Adipocyte (in vitro differentiated cells): ENCODE measurements at regions not wholly inside any gene's neighbourhood (a gene's known extent, or its start where the extent isn't known, plus 50 kb on each side); places are given as distances from the start of the nearest gene placed in this dataset.
"Not testable (repeated sequence)": the region's sequence is repeated elsewhere in the genome, so short reads cannot be mapped to it uniquely, and the experiment has no call there.

ENCODE experiments used
- DNase-seq: peaks from one replicate; pipeline ENCODE4 v3.0.0-alpha.2; 2015; ENCODE audit warnings: low read depth
- H3K27me3 ChIP-seq: replicated peaks from 2 replicates; pipeline ENCODE4 v1.7.0; 2013; ENCODE audit warnings: mild to moderate bottlenecking, low read length, moderate library complexity; ENCODE audit not compliant: control insufficient read depth, insufficient read depth
- H3K36me3 ChIP-seq: 2 replicates; pipeline ENCODE4 v1.7.0; 2013; ENCODE audit warnings: low read length, mild to moderate bottlenecking, moderate library complexity; ENCODE audit not compliant: control insufficient read depth, insufficient read depth, severe bottlenecking
- H3K4me1 ChIP-seq: 2 replicates; pipeline ENCODE4 v1.7.0; 2013; ENCODE audit warnings: mild to moderate bottlenecking, low read length, moderate library complexity; ENCODE audit not compliant: control insufficient read depth, insufficient read depth
- H3K4me3 ChIP-seq: 2 replicates; pipeline ENCODE4 v1.7.0; 2013; ENCODE audit warnings: mild to moderate bottlenecking, low read length, moderate library complexity
- H3K9ac ChIP-seq: 2 replicates; pipeline ENCODE4 v1.7.0; 2013; ENCODE audit warnings: mild to moderate bottlenecking, low read length, moderate library complexity
- H3K9me3 ChIP-seq: 2 replicates; pipeline ENCODE4 v1.7.0; 2013; ENCODE audit warnings: mild to moderate bottlenecking, low read length, moderate library complexity; ENCODE audit not compliant: control insufficient read depth

- no peak overlapping the region for H3K4me3 ChIP-seq
- no peaks in the 10 kb centered on the region for H3K9me3 ChIP-seq
- H3K9ac ChIP-seq, result no peak overlapping the region
- no peaks in the 10 kb centered on the region for H3K4me1 ChIP-seq
- DNase-seq, result no peak
- H3K36me3 ChIP-seq, result no peaks in the 10 kb centered on the region
- H3K27me3 ChIP-seq, result no peaks in the 10 kb centered on the region
Measured at GRCh38 chr3:163745204-163745603, 1333.1 kb downstream of the SI start.

- no peaks in the 10 kb centered on the region for H3K27me3 ChIP-seq
- peaks cover 5% of the 10 kb centered on the region for H3K9me3 ChIP-seq
- no peaks in the 10 kb centered on the region for H3K4me1 ChIP-seq
- H3K9ac ChIP-seq, result no peak overlapping the region
- H3K36me3 ChIP-seq, result no peaks in the 10 kb centered on the region
- no peak for DNase-seq
- no peak overlapping the region for H3K4me3 ChIP-seq
Measured at GRCh38 chr3:163735394-163735793, 1342.9 kb downstream of the SI start.

GRCh38 chr3:163730684-163731083 lies 1347.6 kb downstream of the SI start:
- DNase-seq, result no peak
- Histone ChIP-seq H3K27me3 (no peaks in the 10 kb centered on the region), H3K9ac (no peak overlapping the region), H3K4me1 (no peaks in the 10 kb centered on the region), H3K36me3 (no peaks in the 10 kb centered on the region), H3K9me3 (no peaks in the 10 kb centered on the region), H3K4me3 (no peak overlapping the region)

GRCh38 chr3:163726125-163726524 lies 1352.2 kb downstream of the SI start:
- Histone ChIP-seq H3K4me1 (no peaks in the 10 kb centered on the region), H3K9ac (no peak overlapping the region), H3K27me3 (no peaks in the 10 kb centered on the region), H3K9me3 (no peaks in the 10 kb centered on the region), H3K4me3 (no peak overlapping the region), H3K36me3 (no peaks in the 10 kb centered on the region)
- DNase-seq, result no peak

GRCh38 chr3:163722405-163722804 lies 1355.9 kb downstream of the SI start:
- no peaks in the 10 kb centered on the region for H3K4me1 ChIP-seq
- DNase-seq, result no peak
- no peak overlapping the region for H3K4me3 ChIP-seq
- H3K27me3 ChIP-seq, result no peaks in the 10 kb centered on the region
- no peaks in the 10 kb centered on the region for H3K36me3 ChIP-seq
- no peaks in the 10 kb centered on the region for H3K9me3 ChIP-seq
- H3K9ac ChIP-seq, result no peak overlapping the region

- no peaks in the 10 kb centered on the region for H3K9me3 ChIP-seq
- H3K4me1 ChIP-seq, result no peaks in the 10 kb centered on the region
- no peak overlapping the region for H3K4me3 ChIP-seq
- no peaks in the 10 kb centered on the region for H3K27me3 ChIP-seq
- no peak overlapping the region for H3K9ac ChIP-seq
- DNase-seq, result no peak
- no peaks in the 10 kb centered on the region for H3K36me3 ChIP-seq
Measured at GRCh38 chr3:163721596-163721995, 1356.7 kb downstream of the SI start.

- Histone ChIP-seq H3K9ac (no peak overlapping the region), H3K36me3 (no peaks in the 10 kb centered on the region), H3K9me3 (no peaks in the 10 kb centered on the region), H3K27me3 (no peaks in the 10 kb centered on the region), H3K4me1 (no peaks in the 10 kb centered on the region), H3K4me3 (no peak overlapping the region)
- DNase-seq, result no peak
Measured at GRCh38 chr3:163717377-163717776, 1360.9 kb downstream of the SI start.

DNA sequence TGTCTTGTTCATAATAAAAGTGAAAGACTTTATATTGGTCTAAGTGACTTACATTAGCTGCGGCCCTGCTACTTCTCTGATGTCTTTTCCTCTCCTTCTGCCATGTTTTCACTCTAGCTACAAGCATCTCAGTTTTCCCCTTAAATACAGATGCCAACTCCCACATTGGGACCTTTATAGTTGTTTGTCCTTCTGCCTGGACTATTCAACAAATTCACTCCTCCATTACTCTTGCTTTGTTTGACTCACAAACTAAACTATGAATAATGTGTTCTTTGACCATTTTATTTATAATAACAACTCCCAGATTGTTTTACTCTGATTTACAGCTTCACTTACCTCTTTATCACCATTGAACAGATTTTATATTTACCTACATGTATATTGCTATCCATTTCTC lies 1369.9 kb downstream of the SI start:
- Histone ChIP-seq H3K4me1 (no peaks in the 10 kb centered on the region), H3K27me3 (no peaks in the 10 kb centered on the region), H3K36me3 (no peaks in the 10 kb centered on the region), H3K4me3 (no peak overlapping the region), H3K9ac (no peak overlapping the region), H3K9me3 (no peaks in the 10 kb centered on the region)
- no peak for DNase-seq

DNA sequence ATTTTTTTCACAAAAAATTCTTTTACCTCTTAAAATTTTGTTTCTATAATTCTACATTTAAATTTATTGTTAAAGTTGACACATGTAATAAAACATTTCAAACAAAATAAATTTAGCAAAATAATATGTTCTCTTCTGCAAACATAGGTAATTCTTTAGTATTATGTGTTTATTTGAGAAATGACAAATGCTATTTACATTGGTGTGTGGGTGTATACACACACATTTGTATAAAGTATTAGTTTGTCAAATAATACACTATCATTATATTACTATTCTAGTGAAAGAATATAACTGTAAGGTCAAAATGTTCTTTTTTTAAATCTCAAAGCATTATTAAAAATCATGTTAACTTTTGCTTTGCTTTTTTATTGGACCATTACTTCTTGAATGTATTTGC lies 1370.6 kb downstream of the SI start:
- H3K27me3 ChIP-seq, result no peaks in the 10 kb centered on the region
- DNase-seq, result no peak

GRCh38 chr3:163698221-163698620 lies 1380.1 kb downstream of the SI start:
- DNase-seq, H3K9me3 ChIP-seq, H3K9ac ChIP-seq, H3K36me3 ChIP-seq, H3K4me3 ChIP-seq, H3K4me1 ChIP-seq, H3K27me3 ChIP-seq: not testable (repeated sequence)

More for the DNA sequence above, 1370.6 kb downstream of the SI start:
- H3K36me3 ChIP-seq, result no peaks in the 10 kb centered on the region
- H3K4me1 ChIP-seq, result no peaks in the 10 kb centered on the region
- H3K4me3 ChIP-seq, result no peak overlapping the region
- no peaks in the 10 kb centered on the region for H3K9me3 ChIP-seq
- no peak overlapping the region for H3K9ac ChIP-seq

GRCh38 chr3:163692494-163692893 lies 1385.8 kb downstream of the SI start:
- DNase-seq, result no peak
- Histone ChIP-seq H3K4me3 (no peak overlapping the region), H3K9ac (no peak overlapping the region), H3K4me1 (no peaks in the 10 kb centered on the region), H3K9me3 (peaks cover 22% of the 10 kb centered on the region), H3K27me3 (no peaks in the 10 kb centered on the region), H3K36me3 (no peaks in the 10 kb centered on the region)

GRCh38 chr3:163684651-163685050 lies 1393.6 kb downstream of the SI start:
- Histone ChIP-seq H3K9ac (no peak overlapping the region), H3K36me3 (no peaks in the 10 kb centered on the region), H3K27me3 (no peaks in the 10 kb centered on the region), H3K4me1 (no peaks in the 10 kb centered on the region), H3K9me3 (peaks cover 11% of the 10 kb centered on the region), H3K4me3 (no peak overlapping the region)
- no peak for DNase-seq
